Stimulated activated CD4-positive, alpha-beta T cell treated with anti-CD3 and anti-CD28 coated beads, Interleukin-1b, Interleukin-23, amount 100 ng/mL, for 24 hours (primary cell): ENCODE measurements at regions not wholly inside any gene's neighbourhood (a gene's known extent, or its start where the extent isn't known, plus 50 kb on each side); places are given as distances from the start of the nearest gene placed in this dataset.
"Not testable (repeated sequence)": the region's sequence is repeated elsewhere in the genome, so short reads cannot be mapped to it uniquely, and the experiment has no call there.

Experiments used
- DNase-seq, 4 experiments: peaks; one replicate each; pipeline ENCODE4 v3.0.0-alpha.2; 2020; ENCODE audit warnings: low read depth in 4 of 4, low spot score in 1 of 4

DNA sequence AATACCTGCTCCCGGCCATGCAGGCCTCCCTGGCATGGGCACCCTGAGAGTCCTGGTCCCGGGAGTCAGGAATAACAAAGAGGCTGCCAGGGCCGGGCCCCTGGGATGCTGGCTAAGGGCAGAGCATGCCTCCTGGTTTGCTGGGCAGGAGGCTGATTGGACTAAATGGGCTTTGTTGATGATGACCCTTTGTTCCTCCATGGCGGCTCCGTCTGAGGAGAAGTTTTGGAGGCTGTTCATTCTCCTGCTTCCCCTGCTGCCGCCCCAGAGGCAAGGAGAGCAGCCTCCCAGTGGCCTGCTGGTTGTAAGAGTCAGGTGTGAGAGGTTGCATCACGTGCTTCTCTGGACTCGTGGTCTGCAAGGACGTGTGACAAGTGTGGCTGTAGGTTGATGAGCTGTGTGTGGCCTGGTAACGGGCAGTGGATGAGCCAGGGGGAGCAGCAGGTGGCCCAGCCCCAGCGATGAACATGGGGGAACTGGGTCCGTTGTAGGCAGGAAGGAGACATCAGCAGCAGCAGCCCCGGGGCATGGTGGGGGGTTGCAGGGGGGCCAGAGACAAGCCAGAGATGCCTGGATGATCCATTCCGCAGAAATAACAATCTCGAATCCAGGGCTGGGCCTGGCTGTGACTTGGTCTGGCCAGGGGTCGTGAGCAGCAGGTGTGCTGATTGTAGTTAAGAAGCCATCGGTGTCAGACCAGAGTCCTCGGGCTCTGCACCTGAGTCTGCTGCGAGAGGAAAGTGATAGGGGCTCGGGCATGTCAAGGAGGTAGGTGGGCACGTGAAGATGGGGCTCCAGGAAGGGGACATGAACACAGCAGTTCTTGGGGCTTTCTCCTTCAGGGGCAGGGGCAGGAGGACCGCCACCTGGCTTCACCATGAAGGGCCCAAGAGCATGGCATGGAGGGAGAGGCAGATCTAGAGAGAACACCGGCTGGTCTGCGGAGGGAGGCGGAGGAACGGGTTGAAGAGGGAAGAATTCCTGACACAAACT is 101.4 kb downstream of the TNFRSF13B start:
- no peak for DNase-seq

DNA sequence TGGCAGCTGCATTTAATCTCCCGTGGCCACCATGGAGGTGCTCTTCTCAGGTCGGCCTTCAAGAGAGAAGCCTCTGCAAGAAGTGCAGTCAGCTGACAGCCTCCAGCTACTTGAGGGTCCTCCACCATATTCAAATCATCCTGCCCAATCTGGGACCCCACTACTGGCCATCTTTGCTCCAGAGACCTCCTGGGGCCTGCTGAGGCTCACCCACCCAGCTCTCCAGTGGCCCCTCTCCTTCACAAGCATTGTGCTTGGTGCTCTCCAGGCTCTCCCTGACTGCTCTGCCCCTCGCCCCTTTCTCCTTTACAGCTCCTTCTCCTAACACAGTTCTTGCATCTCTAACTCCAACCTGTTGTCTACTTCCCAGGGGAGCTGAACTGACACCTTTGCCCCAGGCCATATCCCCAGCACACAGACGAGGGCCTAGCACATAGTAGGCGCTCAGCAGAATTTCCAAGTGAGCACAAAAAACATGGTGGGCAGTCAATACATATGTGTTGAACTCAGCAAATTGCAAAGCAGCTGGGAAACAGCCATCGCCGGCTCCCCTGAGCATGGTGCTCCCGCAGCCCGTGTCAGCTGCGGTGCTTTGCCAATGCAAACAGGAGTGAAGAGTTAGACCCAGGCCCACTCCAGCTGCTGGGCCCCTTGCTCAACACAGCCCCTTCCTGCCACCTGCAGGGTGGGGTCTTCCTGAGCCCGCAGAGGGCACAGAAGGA is 102.2 kb downstream of the TNFRSF13B start:
- not testable (repeated sequence) for DNase-seq

DNA sequence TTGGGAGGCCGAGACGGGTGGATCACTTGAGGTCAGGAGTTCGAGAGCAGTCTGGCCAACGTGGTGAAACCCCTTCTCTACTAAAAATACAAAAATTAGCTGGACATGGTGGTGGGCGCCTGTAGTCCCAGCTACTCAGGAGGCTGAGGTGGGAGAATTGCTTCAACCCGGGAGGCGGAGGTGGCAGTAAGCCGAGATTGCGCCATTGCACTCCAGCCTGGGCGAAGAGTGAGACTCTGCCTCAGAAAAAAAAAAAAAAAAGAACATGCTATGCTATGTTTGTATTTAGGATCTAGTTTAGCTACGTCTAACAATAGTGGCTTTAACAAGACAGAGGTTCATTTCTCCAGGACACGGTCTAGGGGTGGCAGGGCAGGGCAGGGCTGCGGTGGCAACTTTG is 103.3 kb downstream of the TNFRSF13B start:
- DNase-seq, result not testable (repeated sequence)

DNA sequence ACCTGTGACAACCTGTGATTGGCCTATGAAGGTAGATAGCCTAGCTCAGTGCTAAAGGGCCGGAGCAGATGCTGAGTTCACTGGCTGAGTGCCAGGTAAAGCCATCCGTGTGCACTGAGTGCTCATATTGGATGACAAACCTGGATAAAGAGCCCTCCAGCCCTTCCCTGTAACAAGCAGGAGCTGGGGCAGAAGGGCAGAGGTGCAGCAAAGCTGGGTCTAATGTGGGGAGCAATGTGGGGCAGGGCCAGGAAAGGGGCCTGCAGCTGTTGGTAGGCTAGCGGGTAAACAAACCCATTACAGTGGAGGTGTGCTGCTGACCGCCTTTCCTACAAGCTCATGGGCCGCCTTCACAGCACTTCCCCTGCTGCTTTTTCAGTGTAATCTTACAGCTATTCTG is 104.4 kb downstream of the TNFRSF13B start:
- DNase-seq, result not testable (repeated sequence)

DNA sequence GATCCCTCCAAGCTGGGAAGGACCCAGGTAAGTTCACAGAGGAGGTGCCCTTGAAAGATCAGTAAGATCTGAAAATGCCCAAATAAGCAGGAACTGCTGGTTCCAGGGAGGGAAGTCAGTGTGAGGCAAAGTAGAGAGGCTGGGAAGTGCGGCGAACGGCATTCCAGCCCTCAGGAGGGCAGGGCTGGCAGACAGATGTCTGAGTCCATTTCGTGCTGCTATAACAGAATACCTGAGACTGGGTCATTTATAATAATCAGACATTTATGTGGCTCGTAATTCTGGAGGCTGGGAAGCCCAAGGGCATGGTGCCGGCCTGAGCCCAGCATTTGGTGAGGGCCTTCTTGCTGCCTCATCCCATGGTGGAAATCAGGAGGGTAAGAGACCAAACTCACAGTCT is 105.1 kb downstream of the TNFRSF13B start:
- not testable (repeated sequence) for DNase-seq

DNA sequence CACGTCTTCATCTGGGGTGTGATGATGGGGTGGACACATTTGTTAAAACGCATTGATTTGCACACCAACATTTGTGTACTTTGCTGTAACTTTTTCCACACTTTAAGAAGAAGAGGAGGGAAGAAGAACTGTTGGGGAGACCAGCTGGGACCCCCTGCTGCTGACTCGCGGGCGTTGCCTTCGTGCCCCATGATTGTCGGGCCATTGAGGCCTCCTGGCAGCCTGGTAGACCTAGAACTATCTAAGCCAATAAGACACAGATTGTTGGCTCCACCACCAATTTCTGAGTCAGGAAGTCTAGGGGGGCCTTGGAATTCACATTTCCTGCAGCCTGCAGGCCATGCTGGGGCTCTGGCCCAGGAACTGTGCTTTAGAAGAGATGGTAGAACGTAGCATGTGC is 105.5 kb downstream of the TNFRSF13B start:
- no peak for DNase-seq

DNA sequence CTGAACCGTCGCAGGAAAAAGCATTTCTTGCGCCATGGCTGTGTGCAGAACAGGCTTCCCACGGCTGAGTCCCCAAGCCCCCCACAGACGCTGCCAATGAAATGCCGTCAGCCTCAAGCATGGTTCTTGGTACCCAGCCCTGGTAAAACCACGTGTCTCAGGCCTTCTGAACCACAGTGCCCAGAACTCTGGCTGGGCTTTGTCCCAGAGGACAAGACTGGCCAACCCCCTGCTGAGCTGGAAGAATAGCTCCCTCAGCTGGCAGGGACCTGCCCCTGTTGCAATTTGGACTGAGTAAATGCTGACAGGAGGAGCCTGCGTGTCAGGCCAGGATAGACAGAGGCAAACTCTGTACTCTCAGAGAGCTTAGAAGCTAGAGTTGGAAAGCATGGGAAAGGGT is 106.2 kb downstream of the TNFRSF13B start:
- not testable (repeated sequence) for DNase-seq

DNA sequence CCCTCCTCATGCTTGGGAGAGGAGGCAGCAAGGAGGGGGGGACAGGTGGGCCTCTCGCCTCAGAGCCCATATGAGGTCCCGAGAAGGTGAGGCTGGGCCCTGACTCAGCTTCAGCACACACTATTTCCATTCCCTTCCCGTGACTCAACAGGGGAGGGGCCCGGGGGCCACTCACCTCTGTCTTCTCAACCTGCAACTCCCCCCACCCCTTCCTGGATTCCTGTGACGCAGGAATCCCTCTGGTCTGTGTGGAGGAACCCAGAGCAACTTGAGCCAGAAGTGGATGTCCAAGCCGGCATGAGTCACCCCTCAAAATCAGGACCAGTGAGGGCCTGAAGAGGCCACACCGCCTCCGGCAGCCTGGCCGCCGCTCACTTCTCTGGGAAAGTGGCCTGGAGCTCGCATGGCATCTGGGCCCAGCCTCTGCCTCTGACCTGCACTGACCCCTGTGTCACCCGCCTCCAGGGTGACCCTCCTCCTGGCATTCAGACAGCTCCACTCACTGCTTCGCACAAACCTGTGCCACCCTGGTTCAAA is 106.8 kb downstream of the TNFRSF13B start:
- not testable (repeated sequence) for DNase-seq

DNA sequence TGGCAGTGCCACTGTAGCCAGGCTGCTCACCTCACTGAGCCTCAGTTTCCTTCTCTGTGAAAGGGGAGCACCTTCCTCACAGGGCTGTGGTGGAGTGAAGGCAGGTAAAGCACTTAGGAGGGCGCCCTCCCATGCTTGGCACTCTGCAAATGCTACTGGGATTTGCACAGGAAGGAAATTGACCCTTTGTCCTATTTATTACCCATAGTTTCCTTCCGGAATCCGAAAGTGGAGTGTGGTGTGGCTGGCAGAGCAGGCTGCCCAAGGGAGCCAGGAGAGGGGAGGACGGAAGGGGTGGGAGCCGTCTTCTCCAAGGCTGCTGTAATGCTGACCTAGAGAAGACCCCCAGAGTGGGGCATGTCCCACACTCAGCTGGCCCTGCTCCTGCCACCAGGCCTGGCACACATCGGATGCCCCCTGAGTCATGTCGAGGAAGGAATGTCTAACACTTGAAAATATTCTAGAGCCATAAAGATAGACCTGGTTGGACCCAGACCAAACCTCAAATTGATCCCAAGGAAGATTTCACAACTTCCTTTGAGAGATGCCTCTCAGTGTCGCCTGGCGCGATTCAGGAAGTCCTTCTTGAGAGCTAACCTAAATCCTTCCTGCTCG is 107.3 kb downstream of the TNFRSF13B start:
- DNase-seq, result not testable (repeated sequence)

DNA sequence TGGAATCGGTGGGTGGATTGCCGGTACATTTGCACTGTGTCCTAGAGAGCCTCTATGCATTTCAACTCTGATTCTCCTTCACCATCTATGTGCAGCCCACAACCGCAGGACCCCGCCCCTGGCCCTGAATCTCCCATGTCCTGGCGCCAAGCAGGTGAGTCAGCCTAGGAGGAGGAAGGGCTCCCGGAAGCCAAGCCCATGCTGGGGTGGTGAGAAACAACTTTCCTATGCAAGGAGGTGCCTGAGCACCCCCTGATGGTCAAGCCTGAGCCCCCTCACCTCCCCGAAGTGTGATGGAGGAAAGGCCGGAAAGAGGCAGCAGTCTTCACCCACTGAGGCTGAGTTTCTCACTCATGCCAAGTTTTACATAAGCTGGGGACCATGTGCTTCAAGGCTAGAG is 110.8 kb downstream of the TNFRSF13B start:
- DNase-seq, result not testable (repeated sequence)

DNA sequence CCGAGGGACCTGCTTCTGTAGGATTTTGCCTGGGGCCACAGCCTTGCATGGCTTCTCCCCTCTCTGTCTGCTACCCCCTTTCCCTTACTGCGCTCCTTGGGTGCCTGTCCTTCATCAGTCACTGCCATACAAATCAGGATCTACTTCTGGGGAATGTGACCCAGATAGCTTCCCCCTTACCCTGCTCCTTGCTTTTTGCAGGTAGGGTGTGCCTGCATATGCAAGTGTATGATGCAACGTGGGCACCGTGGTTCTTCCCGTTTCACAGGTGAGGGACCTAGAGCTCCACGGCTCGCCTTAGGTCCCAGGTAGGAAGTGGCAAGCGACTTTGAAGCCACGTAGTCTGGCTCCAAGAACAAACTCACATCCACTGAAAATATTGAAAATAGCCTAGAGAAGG is 111.5 kb downstream of the TNFRSF13B start:
- DNase-seq, result not testable (repeated sequence)

DNA sequence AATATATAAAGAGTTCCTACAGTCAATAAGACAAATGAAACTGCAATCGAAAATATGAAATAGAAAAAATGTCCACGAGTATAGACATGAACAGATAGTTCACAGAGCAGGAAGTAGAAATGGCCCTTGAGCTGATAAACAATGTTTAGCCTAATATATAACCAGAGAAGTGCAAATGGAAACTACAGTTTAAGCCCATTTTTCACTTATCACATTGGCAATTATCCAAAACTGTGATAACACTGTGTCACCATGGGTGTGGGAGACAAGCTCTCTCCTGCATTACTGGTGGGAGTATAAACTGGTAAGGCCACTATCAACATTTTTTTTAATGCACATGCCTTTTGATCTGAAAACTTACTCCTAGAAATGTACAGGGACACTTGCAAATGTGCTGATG is 112.4 kb downstream of the TNFRSF13B start:
- not testable (repeated sequence) for DNase-seq

DNA sequence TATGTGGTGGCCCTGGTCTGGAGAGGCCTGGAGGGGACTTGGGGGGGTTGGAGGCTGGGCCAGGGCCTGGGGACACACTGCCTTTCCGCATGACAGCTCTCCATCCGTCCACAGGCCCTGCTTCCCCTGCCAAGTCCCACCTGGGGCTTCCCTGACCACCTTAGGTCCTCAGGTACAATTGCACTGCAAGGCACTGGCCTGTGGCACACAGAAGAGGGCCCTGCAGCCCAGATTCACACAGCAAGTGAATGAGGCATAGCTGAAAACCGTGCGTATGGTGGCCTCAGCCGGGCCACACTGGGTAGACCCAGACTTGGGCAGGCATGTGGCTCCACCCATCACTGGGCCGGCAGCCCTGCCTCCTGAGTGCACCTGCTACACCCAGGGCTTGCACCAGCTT is 114.2 kb downstream of the TNFRSF13B start:
- DNase-seq, result not testable (repeated sequence)

DNA sequence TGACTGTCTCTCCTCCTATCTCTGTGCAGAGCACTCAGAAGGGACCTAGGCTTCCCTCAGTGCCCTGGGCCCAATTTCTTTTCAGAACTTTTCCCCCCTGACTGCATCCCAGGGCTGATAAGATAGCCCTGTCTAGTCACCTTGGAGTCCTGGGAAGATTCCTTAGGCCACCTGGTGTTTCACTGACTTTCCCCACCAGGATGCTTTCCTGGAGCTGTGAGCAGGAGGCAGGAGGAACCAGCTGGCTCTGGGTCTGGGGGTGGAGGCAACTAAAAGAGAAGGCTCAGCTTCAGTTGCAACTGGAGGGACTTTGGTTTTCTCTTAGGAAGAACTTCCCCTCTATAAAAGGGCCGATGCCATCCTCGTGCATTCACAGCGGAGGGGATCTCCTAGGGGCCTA is 115.1 kb downstream of the TNFRSF13B start:
- DNase-seq, result not testable (repeated sequence)

DNA sequence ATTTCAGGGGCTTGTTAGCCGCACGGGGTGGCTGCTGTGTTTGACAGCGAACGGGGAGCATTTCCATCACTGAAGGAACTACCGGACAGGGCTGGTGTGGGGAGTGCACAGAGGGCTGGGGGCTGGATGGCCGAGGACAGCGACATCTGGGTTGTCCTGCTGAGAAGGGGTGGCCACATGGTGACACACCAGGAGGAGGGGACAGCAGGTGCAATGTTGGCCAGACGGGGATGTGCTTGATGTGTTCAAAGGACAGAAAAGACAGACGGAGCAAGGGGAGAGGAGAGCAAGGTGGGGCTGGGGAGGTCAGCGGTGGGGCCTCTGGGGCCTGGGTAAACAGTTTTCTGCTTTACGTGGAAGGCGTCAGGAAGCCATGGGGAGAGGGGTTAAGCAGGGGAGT is 115.7 kb downstream of the TNFRSF13B start:
- not testable (repeated sequence) for DNase-seq

DNA sequence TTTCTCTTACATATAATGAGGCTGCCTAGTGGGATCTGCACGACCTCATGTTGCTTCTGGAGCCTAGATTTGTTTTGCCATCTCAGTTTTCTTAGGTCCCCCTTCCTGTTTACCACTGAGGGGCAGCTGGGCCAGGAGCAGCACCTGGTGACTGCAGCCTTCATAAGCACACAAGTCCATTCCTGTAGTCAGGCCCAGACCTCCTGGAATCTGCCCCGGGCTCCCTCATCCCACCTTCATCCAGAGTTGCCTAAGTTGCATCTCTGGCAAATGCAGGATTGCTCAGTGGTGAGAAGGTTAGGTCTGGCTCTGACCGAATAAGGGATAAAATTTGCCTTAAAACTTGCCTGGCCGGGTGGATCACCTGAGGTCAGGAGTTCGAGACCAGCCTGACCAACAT is 117.3 kb downstream of the TNFRSF13B start:
- DNase-seq, result not testable (repeated sequence)

DNA sequence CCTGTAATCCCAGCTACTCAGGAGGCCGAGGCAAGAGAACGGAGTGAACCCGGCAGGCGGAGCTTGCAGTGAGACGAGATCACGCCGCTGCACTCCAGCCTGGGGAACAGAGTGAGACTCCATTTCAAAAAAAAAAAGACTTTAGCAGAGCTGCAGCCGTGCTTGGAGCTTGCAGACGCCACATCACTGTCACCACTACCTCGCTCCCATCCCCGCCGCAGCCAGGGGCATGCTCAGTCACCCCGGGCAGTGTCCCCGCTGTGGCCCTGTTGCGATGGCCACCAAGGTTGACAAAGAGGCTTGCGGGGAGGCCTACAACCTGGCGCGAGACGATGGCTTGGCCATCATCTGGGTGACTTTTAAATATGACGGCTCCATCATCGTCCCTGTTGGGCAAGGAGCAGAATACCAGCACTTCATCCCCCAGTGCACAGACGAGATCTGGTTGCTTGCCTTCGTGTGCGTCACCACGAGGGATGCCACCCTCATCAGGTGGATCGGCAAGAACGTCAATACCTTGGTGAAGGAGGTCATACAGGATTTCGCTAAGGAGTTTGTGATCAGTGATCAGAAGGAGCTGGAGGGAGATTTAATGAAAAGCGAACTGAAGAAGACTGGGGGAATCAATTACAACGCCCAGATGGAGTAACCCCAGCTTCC is 118.1 kb downstream of the TNFRSF13B start:
- DNase-seq, result no peak

DNA sequence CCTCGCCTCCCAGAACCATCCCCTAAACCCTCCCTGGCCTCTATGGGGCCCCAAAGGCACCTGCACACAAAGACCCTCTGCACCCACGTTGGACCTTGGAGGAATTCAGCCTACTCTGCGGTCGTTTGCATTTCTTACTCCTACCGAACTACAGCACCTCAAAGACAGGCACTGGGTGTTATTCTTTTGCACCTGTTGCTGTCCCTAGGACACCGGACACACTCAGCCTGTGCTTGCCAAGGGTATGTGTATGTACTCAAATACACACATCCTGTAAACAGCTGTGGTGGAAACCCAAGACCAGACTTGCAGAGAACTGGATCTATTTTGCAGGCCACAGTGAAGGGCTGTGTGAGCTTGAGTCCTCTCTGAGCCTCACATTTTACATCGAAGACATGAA is 122.1 kb downstream of the TNFRSF13B start:
- DNase-seq, result not testable (repeated sequence)

DNA sequence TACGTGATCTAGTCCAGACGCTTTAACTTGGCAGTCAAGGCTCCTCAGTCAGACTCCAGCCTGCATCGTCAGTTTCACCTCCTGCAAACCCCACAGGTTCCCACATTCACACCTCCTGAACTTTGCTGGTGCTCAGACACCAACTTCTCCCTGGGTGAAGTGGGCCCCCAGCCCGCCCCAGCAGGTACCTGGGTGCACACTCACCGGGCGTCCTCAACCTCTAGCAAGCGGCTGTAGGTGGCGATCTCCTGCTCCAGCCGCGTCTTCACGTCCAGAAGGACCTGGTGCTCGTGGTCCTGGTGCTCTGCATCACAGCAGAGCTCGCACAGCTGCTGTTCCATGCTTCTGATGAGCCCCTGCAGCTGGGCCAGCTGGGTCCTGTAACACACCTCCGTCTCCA is 122.9 kb downstream of the TNFRSF13B start:
- not testable (repeated sequence) for DNase-seq

DNA sequence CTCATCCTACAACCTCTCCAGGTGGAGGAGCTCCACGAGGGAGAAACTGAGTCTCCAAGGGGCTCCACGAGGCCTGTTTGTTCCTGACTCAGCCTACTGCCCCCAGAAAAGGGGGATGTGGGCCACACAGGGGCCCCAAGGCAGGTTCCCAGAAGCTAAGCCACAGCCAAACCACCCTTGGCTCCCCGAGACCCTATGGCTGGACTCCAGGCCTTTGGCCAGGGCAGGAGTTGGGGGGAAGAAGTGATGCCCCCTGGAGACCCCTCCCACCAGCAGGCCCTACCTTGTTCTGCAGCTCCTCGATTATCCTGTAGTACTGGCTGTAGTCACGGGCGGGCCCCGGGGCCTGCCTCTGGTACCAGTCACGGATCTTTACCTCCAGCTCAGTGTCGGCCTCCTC is 126.8 kb downstream of the TNFRSF13B start:
- DNase-seq, result not testable (repeated sequence)

DNA sequence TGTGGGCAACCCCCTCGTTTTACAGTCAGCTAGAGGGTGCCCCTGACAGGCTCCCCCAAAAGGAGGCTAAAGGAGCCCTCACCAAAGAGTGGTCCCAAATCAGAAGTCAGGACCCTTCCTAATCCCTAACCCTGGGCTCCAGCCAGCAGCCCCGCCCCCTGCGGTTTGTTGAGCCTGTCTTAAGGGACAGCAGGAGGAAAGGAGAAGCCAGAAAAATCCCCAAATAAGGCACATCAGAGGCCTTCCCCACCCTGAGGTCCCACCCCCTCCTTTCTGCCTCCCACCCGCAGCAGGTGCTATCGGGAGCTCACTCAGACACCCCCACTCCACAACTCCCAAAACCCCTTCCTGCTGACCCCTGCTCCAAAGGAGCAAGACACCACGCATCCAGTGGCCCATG is 127.2 kb downstream of the TNFRSF13B start:
- DNase-seq, result not testable (repeated sequence)
